Neuronal stem cell (in vitro differentiated cells): ENCODE measurements at regions not wholly inside any gene's neighbourhood (a gene's known extent, or its start where the extent isn't known, plus 50 kb on each side); places are given as distances from the start of the nearest gene placed in this dataset.

ENCODE experiments used
- DNase-seq: peaks from one replicate; pipeline ENCODE4 v3.0.0-alpha.2; 2013; ENCODE audit warnings: low spot score
- H2AFZ ChIP-seq: one replicate; pipeline ENCODE4 v1.6.1; 2013; ENCODE audit warnings: mild to moderate bottlenecking, low read length, inconsistent platforms
- H2AK5ac ChIP-seq: 2 replicates; pipeline ENCODE4 v1.6.1; 2013; ENCODE audit warnings: low read depth, mild to moderate bottlenecking, inconsistent platforms, low read length, moderate library complexity, mixed read lengths
- H2BK120ac ChIP-seq: 2 replicates; pipeline ENCODE4 v1.6.1; 2013; ENCODE audit warnings: low read depth, mild to moderate bottlenecking, inconsistent platforms, low read length, moderate library complexity, mixed read lengths
- H2BK12ac ChIP-seq: one replicate; pipeline ENCODE4 v1.6.1; 2013; ENCODE audit warnings: low read length, inconsistent platforms
- H2BK15ac ChIP-seq: 2 replicates; pipeline ENCODE4 v1.6.1; 2013; ENCODE audit warnings: mild to moderate bottlenecking, low read length, inconsistent platforms, mixed read lengths
- H2BK5ac ChIP-seq: one replicate; pipeline ENCODE4 v1.6.1; 2013; ENCODE audit warnings: inconsistent platforms, mild to moderate bottlenecking, low read length, moderate library complexity
- H3K14ac ChIP-seq: one replicate; pipeline ENCODE4 v1.6.1; 2013; ENCODE audit warnings: low read length, inconsistent platforms
- H3K18ac ChIP-seq: 2 replicates; pipeline ENCODE4 v1.6.1; 2013; ENCODE audit warnings: low read length, inconsistent platforms
- H3K23ac ChIP-seq: 2 replicates; pipeline ENCODE4 v1.6.1; 2013; ENCODE audit warnings: low read depth, mild to moderate bottlenecking, mixed read lengths, low read length, inconsistent platforms; ENCODE audit not compliant: poor library complexity
- H3K27ac ChIP-seq: replicated peaks from 3 replicates; pipeline ENCODE4 v1.5.1; 2013; ENCODE audit warnings: low read length, inconsistent platforms
- H3K27me3 ChIP-seq, 3 experiments: 2 replicates each; pipeline ENCODE4 v1.6.1; 2013; ENCODE audit warnings: low read length in 3 of 3, mild to moderate bottlenecking in 2 of 3, inconsistent platforms in 1 of 3, low read depth in 1 of 3, mixed read lengths in 1 of 3, moderate library complexity in 1 of 3; ENCODE audit not compliant: control insufficient read depth in 3 of 3, insufficient read depth in 3 of 3
- H3K36me3 ChIP-seq, 2 donors: replicated peaks in 1 of 2; 2 replicates each; pipeline ENCODE4 v1.6.1; 2013; ENCODE audit warnings: low read length in 2 of 2; ENCODE audit not compliant: control insufficient read depth in 2 of 2, insufficient read depth in 2 of 2
- H3K4ac ChIP-seq: 2 replicates; pipeline ENCODE4 v1.6.1; 2013; ENCODE audit warnings: inconsistent platforms, mild to moderate bottlenecking, low read length, moderate library complexity
- H3K4me1 ChIP-seq, 2 donors: 1 replicate in 1 of 2; 2 replicates in 1 of 2; pipeline ENCODE4 v1.6.1; 2013; ENCODE audit warnings: low read length in 2 of 2, low read depth in 1 of 2; ENCODE audit not compliant: control insufficient read depth in 2 of 2, insufficient read depth in 1 of 2
- H3K4me2 ChIP-seq: one replicate; pipeline ENCODE4 v1.6.1; 2013; ENCODE audit warnings: mild to moderate bottlenecking, low read length, inconsistent platforms; ENCODE audit not compliant: insufficient read depth, poor library complexity, severe bottlenecking
- H3K4me3 ChIP-seq, 2 donors: 2 replicates each; pipeline ENCODE4 v1.5.1; 2013; ENCODE audit warnings: low read length in 2 of 2, mild to moderate bottlenecking in 2 of 2, inconsistent platforms in 1 of 2, moderate library complexity in 1 of 2
- H3K79me1 ChIP-seq: one replicate; pipeline ENCODE4 v1.6.1; 2013; ENCODE audit warnings: low read depth, mild to moderate bottlenecking, inconsistent platforms, low read length, moderate library complexity
- H3K9ac ChIP-seq: one replicate; pipeline ENCODE4 v1.6.1; 2013; ENCODE audit warnings: mild to moderate bottlenecking, low read depth, low read length, inconsistent platforms; ENCODE audit not compliant: poor library complexity
- H3K9me3 ChIP-seq, 2 donors: replicated peaks in 1 of 2; 2 replicates each; pipeline versions ENCODE3 to v1.6.1; 2013; ENCODE audit warnings: low read length in 2 of 2, mild to moderate bottlenecking in 2 of 2, inconsistent platforms in 1 of 2, low read depth in 1 of 2, mixed read lengths in 1 of 2, moderate library complexity in 1 of 2; ENCODE audit not compliant: control insufficient read depth in 2 of 2, insufficient read depth in 1 of 2
- H4K8ac ChIP-seq: one replicate; pipeline ENCODE4 v1.6.1; 2013; ENCODE audit warnings: low read depth, mild to moderate bottlenecking, inconsistent platforms, low read length, moderate library complexity
- H4K91ac ChIP-seq: one replicate; pipeline ENCODE4 v1.6.1; 2013; ENCODE audit warnings: low read length, low read depth, mild to moderate bottlenecking, inconsistent platforms; ENCODE audit not compliant: poor library complexity
- WGBS, 2 donors: extraction: QIAGEN DNeasy Blood & Tissue Kit; methylation state at CpG; one replicate each; pipeline ENCODE4 v1.1.7; 2013; ENCODE audit warnings: missing lambda C conversion rate in 2 of 2, mixed read lengths in 1 of 2; ENCODE audit not compliant: insufficient read length in 2 of 2, insufficient replicate concordance in 1 of 2; ENCODE audit errors: extremely low coverage in 2 of 2; 5-methylcytosine and 5-hydroxymethylcytosine counted together

GRCh38 chr17:27239584-27239983 lies 54.3 kb upstream of the WSB1 start:
- Histone ChIP-seq H3K27me3 (peaks cover 0 to 20% (median 0%) of the 10 kb centered on the region in 3 experiments), H3K36me3 (no peaks in the 10 kb centered on the region)
- no CpG with 5 or more reads among the region's 7 CpGs for WGBS, 2 donors

GRCh38 chr17:27240086-27240801 lies 53.7 kb upstream of the WSB1 start:
- no peak overlapping the region for H3K9ac ChIP-seq
- no peak overlapping the region for H2BK5ac ChIP-seq
- peaks cover 0 to 6% of the 10 kb centered on the region in 2 donors for H3K4me1 ChIP-seq
- no peak overlapping the region for H3K27ac ChIP-seq
- no peak overlapping the region for H3K18ac ChIP-seq
- H2BK12ac ChIP-seq, result no peak overlapping the region
- no peak overlapping the region for H2BK120ac ChIP-seq
- DNase-seq, result no peak
- H4K8ac ChIP-seq, result no peak overlapping the region
- no CpG with 5 or more reads among the region's 10 CpGs for WGBS, 2 donors
- H4K91ac ChIP-seq, result no peak overlapping the region
- H3K23ac ChIP-seq, result no peak overlapping the region
- no peaks in the 10 kb centered on the region for H3K79me1 ChIP-seq
- H2AK5ac ChIP-seq, result no peak overlapping the region
- H3K4ac ChIP-seq, result no peak overlapping the region
- peaks cover 0 to 20% (median 0%) of the 10 kb centered on the region in 3 experiments for H3K27me3 ChIP-seq
- H3K14ac ChIP-seq, result no peak overlapping the region
- H3K36me3 ChIP-seq, result no peaks in the 10 kb centered on the region
- no peak overlapping the region for H2BK15ac ChIP-seq
- peak overlapping the region; percentile 55 for H2AFZ ChIP-seq
- H3K4me3 ChIP-seq, result no peak overlapping the region
- H3K4me2 ChIP-seq, result no peak overlapping the region
- H3K9me3 ChIP-seq, result no peaks in the 10 kb centered on the region

More at GRCh38 chr17:27239584-27239983, 54.3 kb upstream of the WSB1 start:
- H3K9me3 ChIP-seq, result no peaks in the 10 kb centered on the region
- no peak for DNase-seq
- H3K23ac ChIP-seq, result no peak overlapping the region
- no peak overlapping the region for H2BK12ac ChIP-seq
- no peak overlapping the region for H3K14ac ChIP-seq
- H4K8ac ChIP-seq, result no peak overlapping the region
- H2AFZ ChIP-seq, result no peak overlapping the region
- no peak overlapping the region for H2BK15ac ChIP-seq
- H3K4me2 ChIP-seq, result no peak overlapping the region
- peaks cover 0 to 5% of the 10 kb centered on the region in 2 donors for H3K4me1 ChIP-seq
- no peak overlapping the region for H2AK5ac ChIP-seq
- H2BK120ac ChIP-seq, result no peak overlapping the region
- H3K79me1 ChIP-seq, result no peaks in the 10 kb centered on the region
- H3K9ac ChIP-seq, result no peak overlapping the region
- H3K4ac ChIP-seq, result no peak overlapping the region
- H4K91ac ChIP-seq, result no peak overlapping the region
- no peak overlapping the region for H3K27ac ChIP-seq
- no peak overlapping the region for H3K18ac ChIP-seq
- H2BK5ac ChIP-seq, result no peak overlapping the region
- no peak overlapping the region for H3K4me3 ChIP-seq

GRCh38 chr17:27240802-27241155 lies 53.1 kb upstream of the WSB1 start:
- H3K9ac ChIP-seq, result no peak overlapping the region
- H2BK12ac ChIP-seq, result no peak overlapping the region
- H4K8ac ChIP-seq, result no peak overlapping the region
- DNase-seq, result no peak
- H3K27ac ChIP-seq, result no peak overlapping the region
- H2BK120ac ChIP-seq, result no peak overlapping the region
- no peaks in the 10 kb centered on the region for H3K79me1 ChIP-seq
- no peak overlapping the region for H3K14ac ChIP-seq
- peaks cover 0 to 6% of the 10 kb centered on the region in 2 donors for H3K4me1 ChIP-seq
- H3K4ac ChIP-seq, result no peak overlapping the region
- no peak overlapping the region for H2BK15ac ChIP-seq
- H2BK5ac ChIP-seq, result no peak overlapping the region
- no peak overlapping the region for H3K4me2 ChIP-seq
- peak overlapping the region; percentile 55 for H2AFZ ChIP-seq
- H3K4me3 ChIP-seq, result no peak overlapping the region
- H3K9me3 ChIP-seq, result no peaks in the 10 kb centered on the region
- no peak overlapping the region for H3K18ac ChIP-seq
- WGBS, 2 donors, result no CpG with 5 or more reads among the region's 5 CpGs
- H3K23ac ChIP-seq, result no peak overlapping the region
- H3K27me3 ChIP-seq, result peaks cover 0 to 20% (median 0%) of the 10 kb centered on the region in 3 experiments
- H3K36me3 ChIP-seq, result no peaks in the 10 kb centered on the region
- no peak overlapping the region for H4K91ac ChIP-seq
- H2AK5ac ChIP-seq, result no peak overlapping the region

- WGBS, 2 donors, result no CpG with 5 or more reads among the region's 5 CpGs
- no peaks in the 10 kb centered on the region for H3K36me3 ChIP-seq
- peaks cover 0 to 6% of the 10 kb centered on the region in 2 donors for H3K4me1 ChIP-seq
- no peak overlapping the region for H2BK120ac ChIP-seq
- no peak overlapping the region for H2BK15ac ChIP-seq
- H3K27ac ChIP-seq, result no peak overlapping the region
- no peaks in the 10 kb centered on the region for H3K79me1 ChIP-seq
- no peak overlapping the region for H4K91ac ChIP-seq
- no peak overlapping the region for H2BK12ac ChIP-seq
- H3K4ac ChIP-seq, result no peak overlapping the region
- H2BK5ac ChIP-seq, result no peak overlapping the region
- no peak overlapping the region for H3K23ac ChIP-seq
- DNase-seq, result no peak
- H4K8ac ChIP-seq, result no peak overlapping the region
- H3K9ac ChIP-seq, result no peak overlapping the region
- H2AFZ ChIP-seq, result no peak overlapping the region
- no peak overlapping the region for H3K4me3 ChIP-seq
- no peak overlapping the region for H2AK5ac ChIP-seq
- no peak overlapping the region for H3K18ac ChIP-seq
- H3K27me3 ChIP-seq, result peaks cover 0 to 20% (median 0%) of the 10 kb centered on the region in 3 experiments
- H3K14ac ChIP-seq, result no peak overlapping the region
- H3K9me3 ChIP-seq, result no peaks in the 10 kb centered on the region
- no peak overlapping the region for H3K4me2 ChIP-seq
These were observed 52.5 kb upstream of the WSB1 start for GRCh38 chr17:27241346-27241946.
